GM19395 (cell line): ENCODE measurements at regions not wholly inside any gene's neighbourhood (a gene's known extent, or its start where the extent isn't known, plus 50 kb on each side); places are given as distances from the start of the nearest gene placed in this dataset.
"Not testable (repeated sequence)": the region's sequence is repeated elsewhere in the genome, so short reads cannot be mapped to it uniquely, and the experiment has no call there.

Experiments
- ATAC-seq: cut with Tn5 transposase; IDR thresholded peaks from one replicate; pipeline ENCODE4 v1.9.1; 2021; ENCODE audit warnings: mild to moderate bottlenecking, moderate library complexity; ENCODE audit not compliant: unreplicated experiment

GRCh38 chrX:40380655-40381488 lies 199.9 kb upstream of the ATP6AP2 start:
- ATAC-seq = no peak

GRCh38 chrX:40377684-40378083 lies 203.1 kb upstream of the ATP6AP2 start:
- ATAC-seq = no peak

GRCh38 chrX:40374486-40374885 lies 206.3 kb upstream of the ATP6AP2 start:
- ATAC-seq = no peak

GRCh38 chrX:40373641-40374040 lies 207.1 kb upstream of the ATP6AP2 start:
- ATAC-seq = no peak

DNA sequence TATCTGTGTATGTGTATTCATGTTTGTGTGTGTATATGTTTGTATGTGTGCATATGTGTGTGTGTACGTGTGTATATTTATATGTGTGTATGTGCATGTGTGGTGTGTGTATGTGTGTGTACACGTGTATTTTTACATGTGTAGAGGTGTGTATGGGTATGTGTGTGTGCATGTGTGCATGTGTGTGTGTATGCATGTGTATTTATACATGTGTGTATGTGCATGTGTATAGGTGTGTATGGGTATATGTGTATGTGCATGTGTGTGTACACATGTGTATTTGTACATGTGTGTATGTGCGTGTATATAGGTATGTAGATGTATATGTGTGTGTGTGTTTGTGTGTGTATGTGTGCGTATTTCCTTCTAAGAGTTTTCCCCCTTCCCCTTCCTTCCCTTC lies 207.7 kb upstream of the ATP6AP2 start:
- ATAC-seq = no peak

GRCh38 chrX:40371376-40371775 lies 209.4 kb upstream of the ATP6AP2 start:
- no peak for ATAC-seq

DNA sequence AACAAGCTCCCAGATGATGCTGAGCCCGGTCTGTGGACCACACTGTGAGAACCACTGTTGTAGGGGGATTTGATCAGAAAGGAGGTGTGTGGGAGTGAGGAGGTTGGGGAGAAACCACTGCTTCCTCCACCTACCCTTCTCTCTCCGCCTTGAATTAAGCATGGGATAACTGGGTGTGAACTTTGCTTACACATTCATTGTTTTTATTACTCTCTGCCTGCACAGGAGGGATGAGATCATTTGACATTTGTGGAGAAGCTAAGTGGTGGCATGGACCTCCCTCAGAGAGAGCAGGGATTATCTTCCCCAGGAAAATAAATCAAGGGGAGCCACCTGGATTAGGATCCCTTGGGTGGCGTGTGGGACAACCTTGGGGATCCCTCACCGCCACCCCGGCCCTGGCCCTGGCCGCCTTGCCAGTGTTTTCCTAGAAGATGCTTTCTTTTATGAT lies 212.1 kb upstream of the ATP6AP2 start:
- ATAC-seq = no peak

DNA sequence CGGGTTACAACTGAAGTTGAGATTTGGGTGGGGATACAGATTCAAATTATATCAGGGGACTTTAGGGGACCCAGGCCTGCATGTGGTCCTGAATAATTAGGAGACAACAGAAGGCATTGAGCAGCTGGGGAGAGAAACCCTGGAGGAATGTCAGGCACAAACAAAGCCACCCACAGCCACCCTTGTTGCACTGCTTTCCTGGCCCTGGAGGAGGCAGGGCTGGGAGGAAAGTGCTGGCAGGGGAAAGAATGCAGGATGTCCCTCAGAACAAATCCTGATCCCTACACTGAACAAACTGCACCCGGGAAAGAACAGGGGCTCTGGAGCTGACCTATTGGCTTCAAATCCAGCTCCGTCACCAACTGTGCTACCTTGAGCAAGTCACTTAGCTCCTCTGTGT lies 214.1 kb upstream of the ATP6AP2 start:
- ATAC-seq = no peak

DNA sequence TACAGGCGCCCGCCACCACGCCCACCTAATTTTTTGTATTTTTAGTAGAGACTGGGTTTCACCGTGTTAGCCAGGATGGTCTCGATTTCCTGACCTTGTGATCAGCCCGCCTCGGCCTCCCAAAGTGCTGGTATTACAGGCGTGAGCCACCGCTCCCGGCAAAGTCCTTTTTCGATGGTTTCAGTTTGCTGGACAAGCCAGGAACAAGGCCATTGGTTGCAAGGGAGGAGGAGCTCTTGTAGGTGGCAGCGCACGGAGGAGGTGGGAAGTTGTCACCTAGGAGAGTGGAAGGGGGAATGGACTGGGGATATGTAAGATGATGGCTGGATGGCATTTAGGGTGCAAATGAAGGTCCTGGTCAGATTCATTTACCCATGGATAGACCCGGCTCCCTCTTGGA lies 218.5 kb upstream of the ATP6AP2 start:
- ATAC-seq = not testable (repeated sequence)

DNA sequence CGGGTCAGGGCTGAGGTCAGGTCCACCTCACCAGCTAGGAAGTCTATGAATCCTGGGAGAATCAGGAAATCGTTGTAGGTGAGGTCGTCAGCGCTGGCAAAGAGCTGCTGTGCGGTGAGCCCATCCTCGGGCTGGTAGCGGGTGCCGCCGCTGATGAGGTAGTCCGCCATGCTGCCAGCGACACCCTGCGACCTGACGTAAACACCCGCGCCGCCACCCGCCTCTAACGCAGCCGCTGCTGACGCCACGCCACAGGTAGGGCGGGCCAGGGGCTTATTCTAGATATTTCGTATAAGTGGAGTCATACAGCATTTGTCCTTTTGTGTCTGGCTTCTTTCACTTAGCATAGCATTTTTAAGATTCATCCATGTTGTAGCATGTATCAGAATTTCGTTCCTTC lies 220.2 kb upstream of the ATP6AP2 start:
- ATAC-seq = no peak

DNA sequence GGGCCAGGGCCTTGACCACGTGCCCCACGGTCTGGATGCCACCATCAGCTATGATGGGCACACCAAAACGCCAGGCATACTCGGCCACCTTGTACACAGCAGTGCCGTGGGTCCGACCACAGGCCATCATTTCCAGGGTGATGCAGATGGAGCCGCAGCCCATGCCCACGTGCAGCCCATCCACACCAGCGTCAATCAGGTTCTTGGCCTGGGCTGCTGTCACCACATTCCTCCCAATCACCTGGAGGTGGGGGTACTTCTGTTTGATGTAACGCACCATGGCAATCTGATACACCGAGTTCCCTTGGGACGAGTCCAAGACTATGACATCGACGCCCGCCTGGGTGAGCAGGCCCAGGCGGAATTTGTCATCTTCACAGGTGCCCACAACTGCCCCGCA lies 221.2 kb upstream of the ATP6AP2 start:
- no peak for ATAC-seq

DNA sequence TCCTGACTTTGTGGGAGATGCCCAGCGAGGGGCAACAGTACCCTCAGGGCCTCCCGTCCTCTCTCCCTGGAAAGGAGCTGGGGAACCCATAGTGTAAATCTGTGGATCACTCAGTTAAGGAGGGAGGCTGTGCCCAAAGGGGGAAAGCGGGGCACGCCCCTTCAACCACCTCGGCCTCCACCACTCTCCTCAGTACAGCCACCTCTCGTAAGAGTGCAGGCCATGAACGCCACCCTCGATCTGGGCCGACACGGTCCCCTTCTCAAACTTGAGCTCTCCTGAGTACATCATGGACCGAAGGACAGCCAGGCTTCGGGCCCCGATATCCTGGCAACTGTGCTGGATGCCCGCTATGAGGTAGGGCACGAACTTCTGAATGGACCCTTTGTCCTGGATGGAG lies 221.8 kb upstream of the ATP6AP2 start:
- ATAC-seq = no peak

DNA sequence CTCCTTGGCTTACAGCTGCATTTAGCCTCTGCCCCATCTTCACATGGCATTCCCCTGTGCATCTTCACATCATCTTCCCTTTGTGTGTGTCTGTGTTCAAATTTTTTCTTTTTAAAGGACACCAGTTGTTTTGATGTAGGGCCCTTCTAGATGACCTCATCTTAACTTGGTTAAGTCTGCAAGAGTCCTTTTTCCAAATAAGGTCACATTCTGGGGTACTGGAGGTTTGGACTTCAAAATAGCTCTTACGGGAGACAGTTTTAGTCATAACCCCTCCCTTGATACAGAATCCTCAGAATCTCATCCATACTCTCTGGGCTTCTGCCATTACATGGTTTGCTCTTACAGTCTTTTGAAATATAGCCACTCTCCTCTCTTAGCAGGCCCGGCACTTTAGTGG lies 231.5 kb upstream of the ATP6AP2 start:
- ATAC-seq = no peak

DNA sequence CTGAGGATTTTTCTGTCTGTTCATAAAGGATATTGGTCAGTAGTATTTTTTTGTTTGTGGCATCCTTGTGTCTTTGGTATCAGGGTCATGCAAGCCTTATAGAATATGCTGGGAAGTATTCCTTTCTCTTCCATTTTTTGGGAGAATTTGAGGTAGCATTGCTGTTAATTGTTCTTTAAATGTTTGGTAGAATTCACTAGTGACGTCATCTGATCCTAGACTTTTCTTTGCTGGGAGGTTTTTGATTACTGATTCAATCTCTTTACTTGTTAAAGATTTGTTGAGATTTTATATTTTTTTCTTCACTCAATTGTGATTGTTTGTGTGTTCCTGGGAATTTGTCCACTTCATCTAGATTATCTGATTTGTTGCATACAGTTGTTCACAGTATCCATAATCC lies 234.4 kb upstream of the ATP6AP2 start:
- ATAC-seq = no peak

DNA sequence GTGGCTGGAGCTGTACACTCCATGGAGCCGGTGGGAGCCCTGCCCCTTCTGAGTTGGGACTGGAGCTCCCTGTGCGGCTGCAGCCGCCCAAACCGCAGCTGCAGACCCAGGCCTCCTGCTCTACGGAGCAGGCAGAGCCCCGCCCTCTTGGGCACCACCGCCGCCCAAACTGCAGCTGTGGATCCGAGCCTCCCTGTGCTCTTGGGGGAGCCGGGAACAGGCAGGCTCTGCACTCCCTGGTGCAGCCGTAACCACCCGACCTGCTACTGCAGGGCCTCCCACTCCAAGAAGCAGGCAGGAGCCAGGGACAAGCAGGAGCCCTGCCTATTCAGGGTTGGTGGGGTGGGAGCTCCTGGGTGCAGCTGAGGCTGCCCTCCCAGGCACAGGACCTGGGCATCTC lies 237.5 kb upstream of the ATP6AP2 start:
- no peak for ATAC-seq

DNA sequence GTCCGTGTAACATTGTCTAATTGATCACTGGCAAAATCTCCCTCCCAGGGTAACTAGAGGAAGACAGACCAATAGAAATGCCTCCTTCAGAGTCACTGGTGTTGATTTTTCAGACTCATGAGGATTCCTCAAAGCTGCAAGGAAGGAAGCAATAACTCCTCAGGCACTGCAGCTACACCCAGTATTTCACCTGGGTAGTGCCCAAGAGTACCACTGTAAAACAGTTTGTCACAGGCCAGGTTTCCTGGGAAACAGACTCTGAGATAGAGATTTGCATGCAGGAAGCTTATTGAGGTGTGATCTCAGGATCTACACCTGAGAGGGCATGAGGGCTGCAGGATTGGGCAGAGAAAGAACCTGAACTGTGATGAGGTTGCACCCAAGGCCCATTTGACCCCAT lies 240.7 kb upstream of the ATP6AP2 start:
- no peak for ATAC-seq

DNA sequence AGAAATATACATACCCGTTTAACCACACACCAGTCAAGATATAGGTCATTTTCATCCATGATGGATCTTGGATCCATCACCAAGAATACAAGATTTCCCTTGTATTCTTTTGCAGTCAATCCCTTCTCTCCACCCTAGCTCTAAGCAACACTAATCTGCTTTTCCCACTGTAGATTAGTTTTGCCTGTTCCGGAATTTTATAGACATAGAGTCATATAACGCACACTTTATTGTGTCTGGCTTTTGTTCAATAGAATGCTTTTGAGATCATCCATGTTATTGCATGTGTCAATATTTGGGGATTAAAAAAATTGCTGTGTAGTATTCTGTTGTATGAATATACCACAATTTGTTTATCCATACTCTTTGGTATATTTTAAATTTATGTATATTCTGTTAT lies 235.6 kb upstream of the BCOR start:
- ATAC-seq = no peak

GRCh38 chrX:40331762-40332161 lies 234.0 kb upstream of the BCOR start:
- ATAC-seq = no peak

- ATAC-seq = no peak
Observed at GRCh38 chrX:40331353-40331752, 233.6 kb upstream of the BCOR start.

DNA sequence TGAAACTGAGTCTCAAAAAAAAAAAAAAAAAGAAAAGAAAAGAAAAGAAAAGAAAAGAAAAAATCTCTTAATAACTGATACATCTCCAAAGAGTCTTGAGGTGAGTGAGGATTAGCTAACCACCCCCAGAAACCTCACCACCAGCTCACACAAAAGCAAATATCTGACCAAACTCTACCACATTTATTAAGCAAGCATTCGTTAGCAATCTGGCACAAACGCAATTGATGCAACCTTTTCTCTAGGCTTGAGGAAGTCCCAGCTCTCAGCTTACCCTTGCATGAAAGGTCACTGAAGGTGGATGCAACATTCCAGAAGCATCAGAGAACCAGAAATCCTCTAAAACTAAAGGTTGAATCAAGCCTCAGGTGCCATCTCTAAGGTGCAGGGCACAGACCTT lies 231.9 kb upstream of the BCOR start:
- no peak for ATAC-seq

DNA sequence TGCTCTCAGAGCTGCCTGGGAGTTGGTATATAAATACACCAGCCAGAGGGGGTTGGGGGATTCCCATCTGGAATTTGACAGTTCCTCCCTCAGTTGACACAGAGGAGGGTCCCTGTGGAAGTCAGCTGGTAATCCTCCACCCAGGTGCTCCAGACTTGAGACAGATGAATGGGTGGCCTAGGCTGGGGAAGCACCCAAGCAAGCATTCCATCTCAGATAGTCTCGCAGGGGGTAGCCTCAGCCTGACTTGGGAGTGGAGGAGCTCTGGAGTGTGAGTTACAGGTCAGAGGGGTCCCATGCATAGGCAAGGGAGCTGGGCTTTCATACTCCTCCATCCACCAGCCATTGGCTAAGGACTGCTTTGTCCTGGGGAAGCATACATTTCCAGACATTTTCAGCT lies 229.3 kb upstream of the BCOR start:
- ATAC-seq = no peak

DNA sequence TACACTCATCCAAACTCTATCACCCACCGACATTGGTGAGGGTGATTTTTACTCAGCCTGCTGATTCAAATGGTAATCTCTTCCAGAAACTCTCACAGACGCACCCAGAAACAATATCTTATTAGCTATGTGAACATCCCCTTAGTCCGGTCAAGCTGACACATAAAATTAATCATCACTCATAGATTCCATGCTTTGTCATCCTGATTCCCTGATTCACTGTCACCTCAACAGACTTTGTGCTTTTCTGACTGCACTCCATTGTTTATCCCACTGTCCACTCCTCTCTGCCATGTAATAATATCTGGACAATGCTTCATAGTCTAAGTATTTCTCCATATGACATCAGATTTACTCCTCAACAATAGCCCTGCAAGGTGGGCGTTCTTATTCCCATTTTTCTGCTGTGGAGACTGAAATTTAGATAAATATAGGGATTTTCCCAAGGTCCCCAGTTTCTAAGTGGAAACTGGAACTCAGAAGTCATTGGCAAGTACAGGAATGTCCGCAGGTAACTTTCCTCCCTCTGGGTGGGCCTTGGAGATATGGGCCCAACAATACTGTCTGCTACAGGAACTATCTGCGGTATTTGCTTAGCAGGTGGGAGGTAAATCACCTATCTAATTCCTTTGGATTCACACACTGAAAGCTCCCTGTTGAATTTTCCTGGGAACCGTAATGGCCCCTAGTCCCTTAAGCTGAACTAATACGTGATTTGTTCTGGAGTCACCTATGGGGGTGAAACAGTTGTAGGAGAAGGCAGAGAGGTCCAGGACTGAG lies 228.6 kb upstream of the BCOR start:
- no peak for ATAC-seq
